HepG2 (cell line): ENCODE measurements at regions not wholly inside any gene's neighbourhood (a gene's known extent, or its start where the extent isn't known, plus 50 kb on each side); places are given as distances from the start of the nearest gene placed in this dataset.

Experiments used
- ATAC-seq: fragments of 200-7000 bp; cut with Tn5 transposase; 3 replicates; pipeline ENCODE4 v1.9.1; 2020; ENCODE audit warnings: mild to moderate bottlenecking, moderate library complexity
- BruUV-seq: library from RNA; stranded (reverse); fragments of 400-500 nt; replicated peaks from 2 replicates; lab custom pipeline; 2021; lab: Mats Ljungman, UMichigan
- CTCF ChIA-PET: fragments of 300-600 bp; formaldehyde crosslinking; extraction: SDS; loops from one replicate; lab custom pipeline; 2021; ENCODE audit warnings: low total read pairs, inconsistent platforms, low intra/inter-chr PET ratio; lab: Yijun Ruan, JAX
- POLR2A ChIA-PET: fragments of 350-600 bp; sonication (Branson Sonifier 250); formaldehyde crosslinking; loops from one replicate; lab custom pipeline; 2020; ENCODE audit warnings: antibody characterized with exemption, inconsistent platforms; lab: Yijun Ruan, JAX
- DNase-seq: peaks from one replicate; pipeline ENCODE4 v3.0.0-alpha.2; 2015; ENCODE audit warnings: low spot score
- FAIRE-seq: peaks from 3 replicates; lab custom pipeline; 2011; peaks lifted over from hg19 to GRCh38; lab: Jason Lieb, UNC
- H2AFZ ChIP-seq: one replicate; pipeline ENCODE4 v1.6.1; 2011; ENCODE audit warnings: low read length, inconsistent platforms
- H3K27ac ChIP-seq: fragments of 300-600 bp; 3 replicates; pipeline ENCODE4 v1.8.0; 2011; ENCODE audit warnings: mixed run types, mild to moderate bottlenecking, mixed read lengths, low read length, inconsistent platforms; ENCODE audit not compliant: insufficient read depth; ENCODE audit errors: extremely low read length
- H3K27me3 ChIP-seq, 2 experiments: fragments of 200-600 bp in 1 of 2; 2 replicates in 1 of 2; 3 replicates in 1 of 2; pipeline versions ENCODE4 v1.6.0 to v1.8.0; 2011; ENCODE audit warnings: low read length in 2 of 2, mild to moderate bottlenecking in 2 of 2, moderate library complexity in 2 of 2, inconsistent platforms in 1 of 2; ENCODE audit not compliant: insufficient read depth in 2 of 2, control insufficient read depth in 1 of 2
- H3K36me3 ChIP-seq, 2 experiments: fragments of 200-600 bp in 1 of 2; replicated peaks in 1 of 2; 2 replicates in 1 of 2; 3 replicates in 1 of 2; pipeline versions ENCODE4 v1.5.1 to v1.8.0; 2011; ENCODE audit warnings: low read length in 2 of 2, inconsistent platforms in 1 of 2; ENCODE audit not compliant: insufficient read depth in 2 of 2, control insufficient read depth in 1 of 2
- H3K4me1 ChIP-seq: 2 replicates; pipeline ENCODE4 v1.5.1; 2012; ENCODE audit warnings: low read length, inconsistent platforms; ENCODE audit not compliant: insufficient read depth
- H3K4me2 ChIP-seq: 2 replicates; pipeline ENCODE4 v1.6.0; 2011; ENCODE audit warnings: low read depth, low read length, inconsistent platforms
- H3K4me3 ChIP-seq, 3 experiments: fragments of 200-600 bp in 1 of 3; sonication (generic), shearing (Covaris generic) in 1 of 3; replicated peaks in 1 of 3; 2 replicates each; pipeline ENCODE4 v1.5.1; 2011 to 2016; ENCODE audit warnings: low read length in 3 of 3, inconsistent platforms in 2 of 3, low read depth in 2 of 3, mild to moderate bottlenecking in 2 of 3, control low read depth in 1 of 3, mixed read lengths in 1 of 3; ENCODE audit not compliant: insufficient read depth in 1 of 3
- H3K79me2 ChIP-seq: one replicate; pipeline ENCODE4 v1.6.1; 2011; ENCODE audit warnings: low read length, inconsistent platforms; ENCODE audit not compliant: insufficient read depth
- H3K9ac ChIP-seq: 2 replicates; pipeline ENCODE4 v1.6.0; 2011; ENCODE audit warnings: mild to moderate bottlenecking, low read depth, low read length, inconsistent platforms; ENCODE audit not compliant: insufficient read depth
- H3K9me3 ChIP-seq: 2 replicates; pipeline ENCODE4 v1.5.1; 2012; ENCODE audit warnings: mild to moderate bottlenecking, low read length
- H4K20me1 ChIP-seq: 2 replicates; pipeline ENCODE4 v1.6.0; 2011; ENCODE audit warnings: inconsistent platforms, mild to moderate bottlenecking, low read length, moderate library complexity; ENCODE audit not compliant: insufficient read depth
- ARID5B ChIP-seq: IDR thresholded peaks from 2 replicates; pipeline ENCODE4 v1.4.0; 2020; ENCODE audit warnings: mild to moderate bottlenecking, missing genetic modification reagents
- IRF9 ChIP-seq: sonication (generic); formaldehyde crosslinking; IDR thresholded peaks from 2 replicates; pipeline ENCODE4 v1.8.0; 2022; ENCODE audit warnings: missing genetic modification reagents, mild to moderate bottlenecking, borderline replicate concordance
- KLF15 ChIP-seq: sonication (generic); formaldehyde crosslinking; IDR thresholded peaks from 2 replicates; pipeline ENCODE4 v1.8.1; 2023; ENCODE audit warnings: borderline replicate concordance, mild to moderate bottlenecking, inconsistent platforms, missing genetic modification reagents, mixed read lengths
- ZBTB8A ChIP-seq: sonication (generic); formaldehyde crosslinking; IDR thresholded peaks from 2 replicates; pipeline ENCODE4 v1.4.0; 2020; ENCODE audit warnings: mild to moderate bottlenecking, low read depth, missing genetic modification reagents, borderline replicate concordance
- ZNF354B ChIP-seq: sonication (generic); formaldehyde crosslinking; IDR thresholded peaks from 2 replicates; pipeline ENCODE4 v1.8.0; 2022; ENCODE audit warnings: mild to moderate bottlenecking, missing genetic modification reagents
- ZNF431 ChIP-seq: sonication (generic); formaldehyde crosslinking; IDR thresholded peaks from 2 replicates; pipeline ENCODE4 v1.9.0; 2022; ENCODE audit warnings: missing genetic modification reagents, low read depth, mild to moderate bottlenecking, borderline replicate concordance
- ZNF510 ChIP-seq: sonication (generic); formaldehyde crosslinking; IDR thresholded peaks from 2 replicates; pipeline ENCODE4 v1.4.0; 2020; ENCODE audit warnings: low read depth, mild to moderate bottlenecking, missing genetic modification reagents
- WGBS: methylation state at CpG from one replicate; pipeline ENCODE4 v1.1.6; 2017; ENCODE audit warnings: low lambda C conversion rate; 5-methylcytosine and 5-hydroxymethylcytosine counted together
- in situ Hi-C: cut with HindIII; loops from 2 replicates; pipeline ENCODE4 v1.10.0; 2017; ENCODE audit warnings: low pct_unique_long_range_greater_than_20kb; ENCODE audit not compliant: extremely low pct_ligation_motif_present
- intact Hi-C: fragments of 100-400 bp; cut with micrococcal nuclease; formaldehyde crosslinking; loops from one replicate; pipeline ENCODE4 v1.10.0; 2022; ENCODE audit not compliant: unreplicated experiment
- TF ChIP-seq, protein P1 (sequence below): sonication (generic); formaldehyde crosslinking; IDR thresholded peaks from 2 replicates; pipeline ENCODE4 v1.4.0; 2020; ENCODE audit warnings: missing genetic modification reagents
- TF ChIP-seq, protein P2 (sequence below): sonication (generic); formaldehyde crosslinking; IDR thresholded peaks from 2 replicates; pipeline ENCODE4 v1.5.0; 2020; ENCODE audit warnings: mild to moderate bottlenecking, missing genetic modification reagents, borderline replicate concordance

DNA sequence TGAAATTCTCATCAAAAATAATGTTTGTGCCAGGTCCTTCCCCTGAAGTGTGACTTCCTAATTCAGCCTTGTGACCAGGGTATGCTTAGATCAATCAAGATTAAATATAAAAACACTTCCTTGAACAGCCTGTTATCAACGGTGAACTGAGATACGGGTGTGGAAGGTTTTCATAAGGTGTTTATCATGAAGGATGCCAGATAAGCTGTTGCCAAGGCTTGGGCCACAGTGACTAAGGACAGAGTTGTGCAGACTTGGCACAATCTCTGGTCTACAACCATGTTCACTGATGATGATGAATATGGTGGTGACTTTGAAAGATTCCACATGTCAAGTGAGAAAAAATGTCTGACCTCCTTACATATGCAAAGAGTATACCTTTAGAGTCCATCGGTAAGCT is 51.3 kb upstream of the LIN7A start:
- no peak for DNase-seq
- intact Hi-C loops: no loop called here
- ChIA-PET CTCF (no interaction called here), POLR2A (no interaction called here)
- no peak for FAIRE-seq
- BruUV-seq: no TSS peak
- Histone ChIP-seq H3K4me3 (no peak overlapping the region), H3K4me2 (no peak overlapping the region), H3K27ac (no peak overlapping the region), H3K9ac (no peak overlapping the region), H3K9me3 (no peaks in the 10 kb centered on the region), H3K79me2 (no peaks in the 10 kb centered on the region), H4K20me1 (no peaks in the 10 kb centered on the region), H3K36me3 (no peaks in the 10 kb centered on the region), H3K27me3 (no peaks in the 10 kb centered on the region; a peak in 1 of 5 replicates), H2AFZ (no peak overlapping the region), H3K4me1 (no peaks in the 10 kb centered on the region)
- WGBS: 21% methylated on average over 3 of the region's 3 CpGs
- in situ Hi-C loops: no loop called here
- ATAC-seq: no peak
- TF ChIP-seq, protein P1, sequence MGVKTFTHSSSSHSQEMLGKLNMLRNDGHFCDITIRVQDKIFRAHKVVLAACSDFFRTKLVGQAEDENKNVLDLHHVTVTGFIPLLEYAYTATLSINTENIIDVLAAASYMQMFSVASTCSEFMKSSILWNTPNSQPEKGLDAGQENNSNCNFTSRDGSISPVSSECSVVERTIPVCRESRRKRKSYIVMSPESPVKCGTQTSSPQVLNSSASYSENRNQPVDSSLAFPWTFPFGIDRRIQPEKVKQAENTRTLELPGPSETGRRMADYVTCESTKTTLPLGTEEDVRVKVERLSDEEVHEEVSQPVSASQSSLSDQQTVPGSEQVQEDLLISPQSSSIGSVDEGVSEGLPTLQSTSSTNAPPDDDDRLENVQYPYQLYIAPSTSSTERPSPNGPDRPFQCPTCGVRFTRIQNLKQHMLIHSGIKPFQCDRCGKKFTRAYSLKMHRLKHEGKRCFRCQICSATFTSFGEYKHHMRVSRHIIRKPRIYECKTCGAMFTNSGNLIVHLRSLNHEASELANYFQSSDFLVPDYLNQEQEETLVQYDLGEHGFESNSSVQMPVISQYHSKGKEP (CRISPR knock-in tag): no peak
- TF ChIP-seq ZNF354B (CRISPR knock-in tag) (no peak), ZNF431 (no peak), ZNF510 (CRISPR knock-in tag) (no peak), ZBTB8A (CRISPR knock-in tag) (no peak), IRF9 (CRISPR knock-in tag) (no peak), ARID5B (CRISPR knock-in tag) (no peak), KLF15 (CRISPR knock-in tag) (no peak)
- TF ChIP-seq, protein P2, sequence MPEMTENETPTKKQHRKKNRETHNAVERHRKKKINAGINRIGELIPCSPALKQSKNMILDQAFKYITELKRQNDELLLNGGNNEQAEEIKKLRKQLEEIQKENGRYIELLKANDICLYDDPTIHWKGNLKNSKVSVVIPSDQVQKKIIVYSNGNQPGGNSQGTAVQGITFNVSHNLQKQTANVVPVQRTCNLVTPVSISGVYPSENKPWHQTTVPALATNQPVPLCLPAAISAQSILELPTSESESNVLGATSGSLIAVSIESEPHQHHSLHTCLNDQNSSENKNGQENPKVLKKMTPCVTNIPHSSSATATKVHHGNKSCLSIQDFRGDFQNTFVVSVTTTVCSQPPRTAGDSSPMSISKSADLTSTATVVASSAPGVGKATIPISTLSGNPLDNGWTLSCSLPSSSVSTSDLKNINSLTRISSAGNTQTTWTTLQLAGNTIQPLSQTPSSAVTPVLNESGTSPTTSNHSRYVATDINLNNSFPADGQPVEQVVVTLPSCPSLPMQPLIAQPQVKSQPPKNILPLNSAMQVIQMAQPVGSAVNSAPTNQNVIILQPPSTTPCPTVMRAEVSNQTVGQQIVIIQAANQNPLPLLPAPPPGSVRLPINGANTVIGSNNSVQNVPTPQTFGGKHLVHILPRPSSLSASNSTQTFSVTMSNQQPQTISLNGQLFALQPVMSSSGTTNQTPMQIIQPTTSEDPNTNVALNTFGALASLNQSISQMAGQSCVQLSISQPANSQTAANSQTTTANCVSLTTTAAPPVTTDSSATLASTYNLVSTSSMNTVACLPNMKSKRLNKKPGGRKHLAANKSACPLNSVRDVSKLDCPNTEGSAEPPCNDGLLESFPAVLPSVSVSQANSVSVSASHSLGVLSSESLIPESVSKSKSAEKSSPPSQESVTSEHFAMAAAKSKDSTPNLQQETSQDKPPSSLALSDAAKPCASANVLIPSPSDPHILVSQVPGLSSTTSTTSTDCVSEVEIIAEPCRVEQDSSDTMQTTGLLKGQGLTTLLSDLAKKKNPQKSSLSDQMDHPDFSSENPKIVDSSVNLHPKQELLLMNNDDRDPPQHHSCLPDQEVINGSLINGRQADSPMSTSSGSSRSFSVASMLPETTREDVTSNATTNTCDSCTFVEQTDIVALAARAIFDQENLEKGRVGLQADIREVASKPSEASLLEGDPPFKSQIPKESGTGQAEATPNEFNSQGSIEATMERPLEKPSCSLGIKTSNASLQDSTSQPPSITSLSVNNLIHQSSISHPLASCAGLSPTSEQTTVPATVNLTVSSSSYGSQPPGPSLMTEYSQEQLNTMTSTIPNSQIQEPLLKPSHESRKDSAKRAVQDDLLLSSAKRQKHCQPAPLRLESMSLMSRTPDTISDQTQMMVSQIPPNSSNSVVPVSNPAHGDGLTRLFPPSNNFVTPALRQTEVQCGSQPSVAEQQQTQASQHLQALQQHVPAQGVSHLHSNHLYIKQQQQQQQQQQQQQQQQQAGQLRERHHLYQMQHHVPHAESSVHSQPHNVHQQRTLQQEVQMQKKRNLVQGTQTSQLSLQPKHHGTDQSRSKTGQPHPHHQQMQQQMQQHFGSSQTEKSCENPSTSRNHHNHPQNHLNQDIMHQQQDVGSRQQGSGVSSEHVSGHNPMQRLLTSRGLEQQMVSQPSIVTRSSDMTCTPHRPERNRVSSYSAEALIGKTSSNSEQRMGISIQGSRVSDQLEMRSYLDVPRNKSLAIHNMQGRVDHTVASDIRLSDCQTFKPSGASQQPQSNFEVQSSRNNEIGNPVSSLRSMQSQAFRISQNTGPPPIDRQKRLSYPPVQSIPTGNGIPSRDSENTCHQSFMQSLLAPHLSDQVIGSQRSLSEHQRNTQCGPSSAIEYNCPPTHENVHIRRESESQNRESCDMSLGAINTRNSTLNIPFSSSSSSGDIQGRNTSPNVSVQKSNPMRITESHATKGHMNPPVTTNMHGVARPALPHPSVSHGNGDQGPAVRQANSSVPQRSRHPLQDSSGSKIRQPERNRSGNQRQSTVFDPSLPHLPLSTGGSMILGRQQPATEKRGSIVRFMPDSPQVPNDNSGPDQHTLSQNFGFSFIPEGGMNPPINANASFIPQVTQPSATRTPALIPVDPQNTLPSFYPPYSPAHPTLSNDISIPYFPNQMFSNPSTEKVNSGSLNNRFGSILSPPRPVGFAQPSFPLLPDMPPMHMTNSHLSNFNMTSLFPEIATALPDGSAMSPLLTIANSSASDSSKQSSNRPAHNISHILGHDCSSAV: no peak
